ENCODE measurements at regions not wholly inside any gene's neighbourhood (a gene's known extent, or its start where the extent isn't known, plus 50 kb on each side); places are given as distances from the start of the nearest gene placed in this dataset.

- H3K4me3 ChIP-seq: no peak overlapping the region
- TF ChIP-seq, protein P1, sequence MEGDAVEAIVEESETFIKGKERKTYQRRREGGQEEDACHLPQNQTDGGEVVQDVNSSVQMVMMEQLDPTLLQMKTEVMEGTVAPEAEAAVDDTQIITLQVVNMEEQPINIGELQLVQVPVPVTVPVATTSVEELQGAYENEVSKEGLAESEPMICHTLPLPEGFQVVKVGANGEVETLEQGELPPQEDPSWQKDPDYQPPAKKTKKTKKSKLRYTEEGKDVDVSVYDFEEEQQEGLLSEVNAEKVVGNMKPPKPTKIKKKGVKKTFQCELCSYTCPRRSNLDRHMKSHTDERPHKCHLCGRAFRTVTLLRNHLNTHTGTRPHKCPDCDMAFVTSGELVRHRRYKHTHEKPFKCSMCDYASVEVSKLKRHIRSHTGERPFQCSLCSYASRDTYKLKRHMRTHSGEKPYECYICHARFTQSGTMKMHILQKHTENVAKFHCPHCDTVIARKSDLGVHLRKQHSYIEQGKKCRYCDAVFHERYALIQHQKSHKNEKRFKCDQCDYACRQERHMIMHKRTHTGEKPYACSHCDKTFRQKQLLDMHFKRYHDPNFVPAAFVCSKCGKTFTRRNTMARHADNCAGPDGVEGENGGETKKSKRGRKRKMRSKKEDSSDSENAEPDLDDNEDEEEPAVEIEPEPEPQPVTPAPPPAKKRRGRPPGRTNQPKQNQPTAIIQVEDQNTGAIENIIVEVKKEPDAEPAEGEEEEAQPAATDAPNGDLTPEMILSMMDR (IDR thresholded peaks at IDR 0.05): no peak
- H3K27ac ChIP-seq: peak overlapping the region; percentile 80 to 91
- DNase-seq (ENCODE audit: low spot score): no peak
Observed at GRCh38 chr21:28754862-28755261, 237.8 kb downstream of the LTN1 start.

DNA sequence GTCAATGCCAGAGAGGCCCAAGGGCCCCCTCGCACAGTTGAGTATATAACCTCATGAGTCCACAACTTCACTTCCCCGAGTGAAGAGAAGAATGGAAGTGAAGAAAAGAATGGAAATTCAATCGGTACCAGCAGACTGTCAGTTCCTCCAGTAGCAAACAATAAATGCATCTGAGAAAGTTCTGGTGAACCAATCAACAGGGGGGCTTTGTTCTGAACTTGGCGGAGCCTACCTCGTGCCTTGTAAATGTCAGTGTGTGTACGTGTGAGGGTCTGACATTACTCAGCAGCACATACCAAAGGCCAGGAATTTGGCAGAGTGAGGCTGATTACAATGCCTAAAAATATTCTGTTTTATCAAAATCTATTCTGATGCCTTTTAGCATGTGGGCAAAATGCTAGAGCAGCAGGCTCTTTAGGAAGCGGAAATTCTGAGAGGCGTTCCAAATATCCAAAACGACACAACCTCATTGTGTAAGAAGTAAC lies 238.5 kb downstream of the LTN1 start:
- peak; percentile 79 for DNase-seq (ENCODE audit: low spot score)
- H3K27ac ChIP-seq: peak overlapping the region; percentile 80 to 87
- H3K4me3 ChIP-seq: no peak overlapping the region
- TF ChIP-seq, protein P1 (IDR thresholded peaks at IDR 0.05): no peak

GRCh38 chr21:28752131-28752530 lies 240.5 kb downstream of the LTN1 start:
- H3K4me3 ChIP-seq: no peak overlapping the region
- H3K27ac ChIP-seq: peak overlapping the region in 1 of 2 donors; percentile 87
- TF ChIP-seq, protein P1 (IDR thresholded peaks at IDR 0.05): no peak
- DNase-seq (ENCODE audit: low spot score): no peak

GRCh38 chr21:28751176-28751575 lies 241.5 kb downstream of the LTN1 start:
- DNase-seq (ENCODE audit: low spot score): no peak

DNA sequence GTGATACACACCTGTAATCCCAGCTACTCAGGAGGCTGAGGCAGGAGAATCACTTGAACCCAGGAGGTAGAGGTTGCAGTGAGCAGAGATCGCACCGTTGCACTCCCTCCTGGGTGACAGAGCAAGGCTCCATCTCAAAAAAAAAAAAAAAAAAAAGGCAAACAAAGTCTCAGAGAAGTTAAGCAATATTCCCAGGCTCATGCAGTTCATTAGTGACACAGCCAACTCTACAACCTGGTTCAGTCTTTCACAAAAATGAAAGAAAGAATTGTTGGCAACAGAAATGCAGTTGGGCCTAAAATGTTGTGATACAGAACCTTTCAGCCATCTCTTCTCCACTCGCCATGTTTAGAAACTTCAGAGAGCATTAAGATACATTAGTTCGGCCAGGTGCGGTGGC lies 242.1 kb downstream of the LTN1 start:
- H3K27ac ChIP-seq: no peak overlapping the region
- TF ChIP-seq, protein P1 (IDR thresholded peaks at IDR 0.05): no peak
- no peak for DNase-seq (ENCODE audit: low spot score)
- no peak overlapping the region for H3K4me3 ChIP-seq

More at GRCh38 chr21:28751176-28751575, 241.5 kb downstream of the LTN1 start:
- TF ChIP-seq, protein P1 (IDR thresholded peaks at IDR 0.05): no peak
- Histone ChIP-seq H3K4me3 (no peak overlapping the region), H3K27ac (no peak overlapping the region)

- no peak overlapping the region for H3K27ac ChIP-seq
Observed at GRCh38 chr21:28749536-28749935, 243.1 kb downstream of the LTN1 start.

GRCh38 chr21:28747464-28747863 lies 245.2 kb downstream of the LTN1 start:
- no peak overlapping the region for H3K27ac ChIP-seq
- TF ChIP-seq, protein P1 (IDR thresholded peaks at IDR 0.05): no peak
- no peak overlapping the region for H3K4me3 ChIP-seq
- no peak for DNase-seq (ENCODE audit: low spot score)

More at GRCh38 chr21:28749536-28749935, 243.1 kb downstream of the LTN1 start:
- DNase-seq (ENCODE audit: low spot score): no peak
- H3K4me3 ChIP-seq: no peak overlapping the region
- TF ChIP-seq, protein P1 (IDR thresholded peaks at IDR 0.05): no peak

Measured in coronary artery (tissue), 2 donors.